OCI-LY1 (cell line): ENCODE measurements at regions not wholly inside any gene's neighbourhood (a gene's known extent, or its start where the extent isn't known, plus 50 kb on each side); places are given as distances from the start of the nearest gene placed in this dataset.

ENCODE experiments used
- H2AFZ ChIP-seq: fragments of 200-600 bp; sonication (generic), shearing (Covaris generic); 2 replicates; pipeline ENCODE4 v1.6.0; 2014; ENCODE audit warnings: antibody characterized with exemption, mild to moderate bottlenecking, low read length
- H3F3A ChIP-seq: fragments of 200-600 bp; sonication (generic), shearing (Covaris generic); 2 replicates; pipeline ENCODE4 v1.6.0; 2014; ENCODE audit warnings: mild to moderate bottlenecking, antibody characterized with exemption, low read length, moderate library complexity; ENCODE audit not compliant: insufficient read depth
- H3K27ac ChIP-seq: fragments of 200-600 bp; sonication (generic); 2 replicates; pipeline ENCODE4 v1.5.1; 2014; ENCODE audit warnings: low read length, mixed run types, mild to moderate bottlenecking, low read depth; ENCODE audit not compliant: poor library complexity, severe bottlenecking
- H3K27me3 ChIP-seq: fragments of 200-600 bp; sonication (generic); 2 replicates; pipeline ENCODE4 v1.6.0; 2014; ENCODE audit warnings: antibody characterized with exemption, mild to moderate bottlenecking, low read length, moderate library complexity; ENCODE audit not compliant: insufficient read depth
- H3K36me3 ChIP-seq: fragments of 200-600 bp; sonication (generic); 2 replicates; pipeline ENCODE4 v1.6.1; 2014; ENCODE audit warnings: mild to moderate bottlenecking, antibody characterized with exemption, low read length, moderate library complexity, mixed read lengths; ENCODE audit not compliant: insufficient read depth
- H3K4me1 ChIP-seq: fragments of 200-600 bp; sonication (generic); 2 replicates; pipeline ENCODE4 v1.5.1; 2014; ENCODE audit warnings: mild to moderate bottlenecking, low read length, moderate library complexity; ENCODE audit not compliant: insufficient read depth, severe bottlenecking
- H3K4me2 ChIP-seq: fragments of 200-600 bp; sonication (generic), shearing (Covaris generic); 2 replicates; pipeline ENCODE4 v1.6.1; 2014; ENCODE audit warnings: low read length
- H3K4me3 ChIP-seq: fragments of 200-600 bp; sonication (generic); 2 replicates; pipeline ENCODE4 v1.5.1; 2014; ENCODE audit warnings: low read length, low read depth, mild to moderate bottlenecking, mixed read lengths; ENCODE audit not compliant: poor library complexity, severe bottlenecking
- H3K79me2 ChIP-seq: fragments of 200-600 bp; shearing (Covaris generic); 2 replicates; pipeline ENCODE4 v1.6.1; 2016; ENCODE audit warnings: mixed run types, low read length, mixed read lengths; ENCODE audit not compliant: insufficient read depth
- H3K9ac ChIP-seq: fragments of 200-600 bp; sonication (generic), shearing (Covaris generic); 2 replicates; pipeline ENCODE4 v1.6.1; 2014; ENCODE audit warnings: mild to moderate bottlenecking, low read length, mixed read lengths
- H3K9me2 ChIP-seq: fragments of 200-600 bp; sonication (generic), shearing (Covaris generic); 2 replicates; pipeline ENCODE4 v1.6.1; 2014; ENCODE audit warnings: low read depth, mild to moderate bottlenecking, low read length, mixed read lengths
- H3K9me3 ChIP-seq: fragments of 200-600 bp; shearing (Covaris generic); 2 replicates; pipeline ENCODE4 v1.6.1; 2014; ENCODE audit warnings: low read length, mixed read lengths
- H4K20me1 ChIP-seq: fragments of 200-600 bp; sonication (generic), shearing (Covaris generic); 2 replicates; pipeline ENCODE4 v1.6.0; 2016; ENCODE audit warnings: mild to moderate bottlenecking, low read length; ENCODE audit not compliant: insufficient read depth
- CTCF ChIP-seq: fragments of 200-600 bp; sonication (generic), shearing (Covaris generic); IDR thresholded peaks from 2 replicates; pipeline ENCODE4 v1.5.1; 2017; ENCODE audit warnings: mild to moderate bottlenecking, antibody characterized with exemption, low read length, moderate library complexity, mixed read lengths
- EZH2 ChIP-seq: fragments of 200-600 bp; sonication (generic), shearing (Covaris generic); IDR thresholded peaks from 2 replicates; pipeline ENCODE4 v1.8.0; 2017; ENCODE audit warnings: borderline replicate concordance, mixed run types, mild to moderate bottlenecking, antibody characterized with exemption, low read length, moderate library complexity, mixed read lengths

DNA sequence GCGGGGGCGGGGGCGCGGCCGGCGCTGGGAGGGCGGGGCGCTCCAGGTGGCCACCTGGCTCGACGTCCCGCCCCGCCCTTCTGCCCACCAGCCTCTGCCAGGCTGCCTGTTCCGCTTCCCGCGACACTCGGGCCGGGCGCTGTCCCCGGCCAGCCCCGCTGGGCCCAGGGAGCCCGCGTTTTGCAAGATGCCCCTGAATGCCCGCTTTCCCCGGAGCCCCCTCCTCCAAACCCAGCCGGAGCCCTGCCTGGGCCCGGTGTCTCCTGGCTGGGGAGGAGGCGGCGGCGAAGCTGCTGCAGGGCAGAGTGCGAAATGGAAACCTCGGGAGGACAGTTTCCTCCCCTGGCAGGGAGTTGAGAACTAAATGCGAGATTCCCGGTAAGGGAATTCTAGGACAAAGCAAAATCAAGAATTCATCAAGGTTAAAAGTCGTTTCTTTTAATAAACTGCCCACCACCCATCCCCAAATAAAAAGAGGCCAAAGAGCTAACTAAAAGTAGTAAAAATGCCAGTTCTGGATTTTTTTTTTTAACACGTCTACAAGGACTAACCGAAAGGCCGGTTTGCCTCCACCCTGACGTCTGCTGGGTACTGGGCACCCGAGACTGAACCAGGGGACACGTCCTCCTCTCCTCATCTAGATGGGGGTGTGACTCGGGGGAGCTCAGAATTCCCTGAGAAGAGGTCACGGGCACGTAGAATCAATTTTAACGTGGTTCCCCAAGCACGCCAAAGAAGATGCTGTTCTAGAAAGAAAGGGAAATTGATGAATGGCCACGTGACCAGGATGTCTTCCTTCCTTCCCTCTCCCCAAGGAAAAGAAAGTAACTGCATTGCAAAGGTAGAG lies 200.4 kb upstream of the NFE2L3 start:
- Histone ChIP-seq H3K27ac (peak overlapping the region; percentile 81), H2AFZ (peak overlapping the region; percentile 36; the same call in 1 of the 2 replicates), H3K9me2 (no peaks in the 10 kb centered on the region), H3K4me2 (peak overlapping the region; percentile 96), H3K27me3 (no peaks in the 10 kb centered on the region), H3K79me2 (no peaks in the 10 kb centered on the region), H3K9ac (peak overlapping the region; percentile 89), H3K9me3 (peaks cover 9% of the 10 kb centered on the region), H3K36me3 (peaks cover 26% of the 10 kb centered on the region), H3F3A (0 out of 2 replicates have a peak, but pooled peaks cover under 1% of the 10 kb centered on the region), H3K4me1 (peaks cover 46% of the 10 kb centered on the region), H3K4me3 (peak overlapping the region; percentile 70), H4K20me1 (no peaks in the 10 kb centered on the region)
- TF ChIP-seq CTCF (no peak), EZH2 (no peak)

DNA sequence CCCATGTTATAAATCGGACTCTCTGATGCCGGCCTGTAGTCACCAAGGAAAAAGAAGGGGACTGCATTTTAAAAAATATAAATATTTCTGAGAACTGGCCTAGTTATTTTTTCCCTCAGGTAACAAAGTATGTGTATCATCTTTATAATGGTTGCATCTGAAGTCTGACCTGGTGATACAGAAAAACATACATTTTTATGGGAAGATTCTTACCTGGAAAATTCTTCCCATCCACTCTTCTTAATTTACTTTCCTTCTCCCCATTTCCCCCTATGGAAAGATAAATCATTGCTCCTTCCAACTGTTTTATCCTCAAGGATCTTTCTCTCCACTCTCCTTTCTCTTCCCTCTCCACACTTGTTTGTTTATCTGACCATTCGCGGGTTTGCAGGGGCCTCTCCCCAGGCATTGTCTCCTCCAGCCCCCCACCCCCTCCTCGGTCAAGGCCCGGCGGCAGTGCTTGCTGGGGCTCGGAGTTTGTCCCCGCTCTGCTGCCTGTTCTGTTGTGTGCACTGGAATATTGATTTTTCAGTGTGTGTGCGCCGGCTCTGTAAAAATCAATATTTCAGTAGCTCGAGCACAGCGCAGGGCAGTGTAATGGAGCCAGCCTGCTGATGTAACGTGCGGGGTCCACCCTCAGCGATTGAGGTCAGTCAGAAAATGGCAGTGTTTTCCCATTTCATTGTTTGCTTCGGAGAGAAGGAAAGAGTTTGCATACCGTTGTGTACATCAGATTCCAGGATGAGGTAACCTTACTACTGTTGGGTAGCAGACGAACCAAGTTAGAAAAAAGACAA lies 199.5 kb upstream of the NFE2L3 start:
- H3K9ac ChIP-seq: no peak overlapping the region; the same call in 1 of the 2 replicates
- H3K4me2 ChIP-seq: peak overlapping the region; percentile 96; the same call in 1 of the 2 replicates
- H4K20me1 ChIP-seq: no peaks in the 10 kb centered on the region
- no peak overlapping the region for H2AFZ ChIP-seq
- H3K9me3 ChIP-seq: peaks cover 7% of the 10 kb centered on the region
- H3K4me1 ChIP-seq: peaks cover 46% of the 10 kb centered on the region
- H3K79me2 ChIP-seq: no peaks in the 10 kb centered on the region
- peaks cover 22% of the 10 kb centered on the region for H3K36me3 ChIP-seq
- TF ChIP-seq CTCF (no peak), EZH2 (no peak)
- no peaks in the 10 kb centered on the region for H3K9me2 ChIP-seq
- H3K27me3 ChIP-seq: no peaks in the 10 kb centered on the region
- H3K4me3 ChIP-seq: peak overlapping the region; percentile 70
- H3K27ac ChIP-seq: peak overlapping the region; percentile 81
- H3F3A ChIP-seq: 0 out of 2 replicates have a peak, but pooled peaks cover 3% of the 10 kb centered on the region

- Histone ChIP-seq H3K4me1 (peaks cover 49% of the 10 kb centered on the region), H3K4me2 (no peak overlapping the region), H3K27ac (peak overlapping the region; percentile 47), H3K79me2 (no peaks in the 10 kb centered on the region), H3K27me3 (no peaks in the 10 kb centered on the region), H3F3A (0 out of 2 replicates have a peak, but pooled peaks cover 3% of the 10 kb centered on the region), H3K36me3 (peaks cover 8% of the 10 kb centered on the region), H2AFZ (no peak overlapping the region), H3K9me2 (no peaks in the 10 kb centered on the region), H3K4me3 (no peak overlapping the region), H3K9ac (no peak overlapping the region), H4K20me1 (no peaks in the 10 kb centered on the region), H3K9me3 (no peaks in the 10 kb centered on the region)
- TF ChIP-seq CTCF (no peak), EZH2 (no peak)
Observed at GRCh38 chr7:25953859-25954258, 198.1 kb upstream of the NFE2L3 start.
